ENCODE measurements at regions not wholly inside any gene's neighbourhood (a gene's known extent, or its start where the extent isn't known, plus 50 kb on each side); places are given as distances from the start of the nearest gene placed in this dataset.

DNA sequence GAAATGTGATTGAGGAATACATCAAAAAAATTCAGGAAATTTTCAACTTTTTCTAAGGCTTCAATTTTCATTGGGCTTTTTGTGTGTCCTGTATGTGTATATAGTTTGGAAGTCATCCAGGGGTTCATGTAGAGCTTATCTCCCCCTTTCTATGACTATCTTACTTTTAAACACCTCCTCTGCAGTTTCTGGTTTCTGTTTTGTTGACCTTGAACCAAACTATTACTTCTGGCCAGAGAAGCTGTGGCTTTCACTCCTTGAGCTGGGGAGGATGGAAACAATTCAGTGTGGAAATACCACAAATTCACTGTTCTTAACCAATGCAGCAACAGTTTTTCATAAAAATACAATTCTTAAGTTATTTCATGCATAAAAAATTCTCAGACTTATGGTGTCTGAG is 613.2 kb upstream of the SEL1L start:
- no peak for TF ChIP-seq POLR2A (IDR thresholded peaks at IDR 0.05)
- TF ChIP-seq EP300 (IDR thresholded peaks at IDR 0.05), result no peak
- no peak for TF ChIP-seq POLR2AphosphoS5 (IDR thresholded peaks at IDR 0.05)
- no peaks in the 10 kb centered on the region for H3K27me3 ChIP-seq
- no peaks in the 10 kb centered on the region for H3K36me3 ChIP-seq
- no peak overlapping the region for H3K27ac ChIP-seq
- DNase-seq (no peak), ATAC-seq (ENCODE audit: low FRiP score in 2 of 2) (no peak)
- no peaks in the 10 kb centered on the region for H3K9me3 ChIP-seq
- no peak overlapping the region for H3K4me3 ChIP-seq
- no peaks in the 10 kb centered on the region for H3K4me1 ChIP-seq

DNA sequence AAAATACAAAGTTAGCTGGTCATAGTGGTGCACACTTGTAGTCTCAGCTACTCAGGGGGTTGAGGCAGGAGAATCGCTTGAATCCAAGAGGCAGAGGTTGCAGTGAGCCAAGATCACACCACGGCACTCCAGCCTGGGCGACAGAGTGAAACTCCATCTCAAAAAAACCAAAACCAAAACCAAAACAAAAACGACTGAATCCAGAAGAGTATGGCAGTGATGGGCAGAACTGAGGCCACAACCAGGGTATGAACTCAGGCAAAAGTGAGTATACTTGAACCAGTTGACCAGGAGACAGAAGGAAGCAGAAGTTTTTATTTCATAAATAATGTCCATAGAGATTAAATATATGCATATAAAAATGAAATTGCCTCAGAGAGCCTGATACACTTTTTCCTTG is 620.0 kb upstream of the SEL1L start:
- Histone ChIP-seq H3K4me1 (no peaks in the 10 kb centered on the region), H3K9me3 (no peaks in the 10 kb centered on the region), H3K36me3 (no peaks in the 10 kb centered on the region), H3K27me3 (no peaks in the 10 kb centered on the region), H3K27ac (no peak overlapping the region), H3K4me3 (no peak overlapping the region)
- TF ChIP-seq, protein P1, sequence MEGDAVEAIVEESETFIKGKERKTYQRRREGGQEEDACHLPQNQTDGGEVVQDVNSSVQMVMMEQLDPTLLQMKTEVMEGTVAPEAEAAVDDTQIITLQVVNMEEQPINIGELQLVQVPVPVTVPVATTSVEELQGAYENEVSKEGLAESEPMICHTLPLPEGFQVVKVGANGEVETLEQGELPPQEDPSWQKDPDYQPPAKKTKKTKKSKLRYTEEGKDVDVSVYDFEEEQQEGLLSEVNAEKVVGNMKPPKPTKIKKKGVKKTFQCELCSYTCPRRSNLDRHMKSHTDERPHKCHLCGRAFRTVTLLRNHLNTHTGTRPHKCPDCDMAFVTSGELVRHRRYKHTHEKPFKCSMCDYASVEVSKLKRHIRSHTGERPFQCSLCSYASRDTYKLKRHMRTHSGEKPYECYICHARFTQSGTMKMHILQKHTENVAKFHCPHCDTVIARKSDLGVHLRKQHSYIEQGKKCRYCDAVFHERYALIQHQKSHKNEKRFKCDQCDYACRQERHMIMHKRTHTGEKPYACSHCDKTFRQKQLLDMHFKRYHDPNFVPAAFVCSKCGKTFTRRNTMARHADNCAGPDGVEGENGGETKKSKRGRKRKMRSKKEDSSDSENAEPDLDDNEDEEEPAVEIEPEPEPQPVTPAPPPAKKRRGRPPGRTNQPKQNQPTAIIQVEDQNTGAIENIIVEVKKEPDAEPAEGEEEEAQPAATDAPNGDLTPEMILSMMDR (IDR thresholded peaks at IDR 0.05), result no peak
- TF ChIP-seq EP300 (IDR thresholded peaks at IDR 0.05) (no peak), POLR2A (IDR thresholded peaks at IDR 0.05) (no peak), POLR2AphosphoS5 (IDR thresholded peaks at IDR 0.05) (no peak)
- WGBS, 2 donors, result 72 to 83% methylated on average over 4 of the region's 4 CpGs
- ATAC-seq (ENCODE audit: low FRiP score in 2 of 2) (no peak), DNase-seq (no peak)

DNA sequence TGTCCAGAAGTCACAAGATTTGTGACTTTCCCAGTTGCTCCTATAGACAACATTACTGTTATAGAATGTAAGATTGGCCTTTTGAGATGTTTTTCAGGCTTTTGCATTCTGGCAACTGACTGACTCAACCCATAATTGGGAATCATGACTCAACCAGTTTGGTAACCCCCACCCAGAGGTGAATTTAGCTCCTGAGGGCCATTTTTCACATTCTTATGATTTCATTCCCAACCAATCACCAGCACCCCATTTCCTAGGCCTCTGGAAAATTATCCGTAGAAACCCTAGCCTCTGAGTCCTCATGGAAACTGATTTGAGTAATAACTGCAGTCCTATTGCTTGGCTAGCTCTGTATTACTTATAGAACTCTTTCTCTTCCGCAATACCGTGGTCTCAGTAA is 626.0 kb upstream of the SEL1L start:
- no peaks in the 10 kb centered on the region for H3K27me3 ChIP-seq
- H3K36me3 ChIP-seq, result no peaks in the 10 kb centered on the region
- no peak overlapping the region for H3K4me3 ChIP-seq
- DNase-seq (no peak), ATAC-seq (ENCODE audit: low FRiP score in 2 of 2) (no peak)
- TF ChIP-seq POLR2A (IDR thresholded peaks at IDR 0.05) (no peak), POLR2AphosphoS5 (IDR thresholded peaks at IDR 0.05) (no peak), EP300 (IDR thresholded peaks at IDR 0.05) (no peak)
- TF ChIP-seq, protein P1 (IDR thresholded peaks at IDR 0.05), result no peak
- H3K4me1 ChIP-seq, result no peaks in the 10 kb centered on the region
- H3K9me3 ChIP-seq, result peaks cover 0 to 2% (median 0%) of the 10 kb centered on the region in 4 donors
- H3K27ac ChIP-seq, result no peak overlapping the region
- 90 to 98% methylated on average over 3 of the region's 3 CpGs for WGBS, 2 donors

DNA sequence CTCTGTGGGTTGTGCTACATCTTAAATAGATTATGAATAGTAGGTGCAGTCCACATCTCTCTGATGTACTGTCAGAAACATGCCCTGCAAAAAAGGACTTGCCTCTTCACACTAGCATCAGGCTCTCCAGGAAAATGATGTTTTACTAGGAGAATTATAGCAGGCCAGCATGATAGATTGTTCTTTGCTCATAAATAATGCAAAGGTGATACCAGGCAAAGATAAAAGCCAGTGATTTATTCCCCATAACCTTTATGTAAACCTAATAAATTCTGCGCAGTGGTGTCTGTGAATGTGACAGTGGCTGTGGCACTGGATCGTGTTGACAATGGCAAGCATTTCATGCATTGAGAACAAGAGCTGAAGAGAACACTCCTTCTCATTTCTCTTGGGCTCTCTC is 646.5 kb upstream of the SEL1L start:
- ATAC-seq (ENCODE audit: low FRiP score in 2 of 2), result no peak
- H3K27ac ChIP-seq, result no peak overlapping the region
- H3K4me1 ChIP-seq, result no peaks in the 10 kb centered on the region
- H3K9me3 ChIP-seq, result no peaks in the 10 kb centered on the region
- WGBS, 2 donors, result 86 to 89% methylated on average over 2 of the region's 2 CpGs
- no peaks in the 10 kb centered on the region for H3K27me3 ChIP-seq
- TF ChIP-seq, protein P1 (IDR thresholded peaks at IDR 0.05), result no peak
- no peaks in the 10 kb centered on the region for H3K36me3 ChIP-seq
- DNase-seq, result no peak
- H3K4me3 ChIP-seq, result no peak overlapping the region

DNA sequence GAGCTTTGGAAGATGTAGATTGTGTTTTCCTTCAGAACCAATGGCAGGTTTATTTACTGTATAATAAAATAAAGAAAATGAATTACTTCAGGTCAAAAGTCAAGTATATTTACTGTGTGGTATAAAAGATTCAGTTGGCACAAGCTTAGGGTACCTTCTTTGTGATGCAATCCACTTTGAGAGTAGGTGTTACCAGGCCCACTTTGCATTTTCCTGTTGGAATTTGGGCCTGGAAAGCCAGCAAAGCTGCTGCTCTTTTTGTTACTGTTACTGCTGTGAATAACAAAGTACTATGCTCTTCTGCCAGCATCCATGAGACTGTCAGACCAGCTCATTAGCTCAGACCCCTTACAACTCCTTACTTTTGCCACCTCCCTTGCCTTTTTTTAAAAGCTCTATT is 649.0 kb upstream of the SEL1L start:
- no peaks in the 10 kb centered on the region for H3K27me3 ChIP-seq
- H3K9me3 ChIP-seq, result no peaks in the 10 kb centered on the region
- no peak overlapping the region for H3K27ac ChIP-seq
- TF ChIP-seq POLR2A (IDR thresholded peaks at IDR 0.05) (no peak), EP300 (IDR thresholded peaks at IDR 0.05) (no peak), POLR2AphosphoS5 (IDR thresholded peaks at IDR 0.05) (no peak)
- TF ChIP-seq, protein P1 (IDR thresholded peaks at IDR 0.05), result no peak
- no peak for DNase-seq
- no peak for ATAC-seq (ENCODE audit: low FRiP score in 2 of 2)
- H3K4me3 ChIP-seq, result no peak overlapping the region
- no peaks in the 10 kb centered on the region for H3K36me3 ChIP-seq
- H3K4me1 ChIP-seq, result no peaks in the 10 kb centered on the region

Measured in upper lobe of left lung (tissue), 6 donors.